HG02678 (cell line): ENCODE measurements at regions not wholly inside any gene's neighbourhood (a gene's known extent, or its start where the extent isn't known, plus 50 kb on each side); places are given as distances from the start of the nearest gene placed in this dataset.

Source experiments
- ATAC-seq: cut with Tn5 transposase; IDR thresholded peaks from one replicate; pipeline ENCODE4 v1.9.1; 2021; ENCODE audit warnings: mild to moderate bottlenecking, moderate library complexity; ENCODE audit not compliant: unreplicated experiment

GRCh38 chr9:89655990-89656657 lies 51.3 kb downstream of the GADD45G start:
- no peak for ATAC-seq

GRCh38 chr9:89657295-89657694 lies 52.5 kb downstream of the GADD45G start:
- ATAC-seq = no peak

GRCh38 chr9:89657765-89658164 lies 53.0 kb downstream of the GADD45G start:
- no peak for ATAC-seq

- no peak for ATAC-seq
Measured at GRCh38 chr9:89658401-89658800, 53.6 kb downstream of the GADD45G start.

- no peak for ATAC-seq
Measured at GRCh38 chr9:89658931-89659330, 54.1 kb downstream of the GADD45G start.

GRCh38 chr9:89659473-89659872 lies 54.7 kb downstream of the GADD45G start:
- ATAC-seq = no peak

GRCh38 chr9:89659891-89660685 lies 55.3 kb downstream of the GADD45G start:
- no peak for ATAC-seq

GRCh38 chr9:89661391-89661949 lies 56.7 kb downstream of the GADD45G start:
- no peak for ATAC-seq

- ATAC-seq = no peak
Measured at GRCh38 chr9:89661956-89662717, 57.3 kb downstream of the GADD45G start.

- no peak for ATAC-seq
Measured at GRCh38 chr9:89662718-89663613, 58.2 kb downstream of the GADD45G start.

- no peak for ATAC-seq
Measured at GRCh38 chr9:89663614-89663970, 58.8 kb downstream of the GADD45G start.

- no peak for ATAC-seq
Measured at GRCh38 chr9:89664010-89664409, 59.2 kb downstream of the GADD45G start.

- ATAC-seq = no peak
Measured at GRCh38 chr9:89664896-89665329, 60.1 kb downstream of the GADD45G start.

GRCh38 chr9:89666364-89666763 lies 61.6 kb downstream of the GADD45G start:
- ATAC-seq = no peak

GRCh38 chr9:89666950-89667349 lies 62.1 kb downstream of the GADD45G start:
- ATAC-seq = no peak

GRCh38 chr9:89667726-89668125 lies 62.9 kb downstream of the GADD45G start:
- no peak for ATAC-seq

GRCh38 chr9:89668216-89668865 lies 63.5 kb downstream of the GADD45G start:
- ATAC-seq = no peak

- no peak for ATAC-seq
Measured at GRCh38 chr9:89668866-89669246, 64.0 kb downstream of the GADD45G start.

GRCh38 chr9:89669361-89669842 lies 64.6 kb downstream of the GADD45G start:
- no peak for ATAC-seq

GRCh38 chr9:89670114-89670513 lies 65.3 kb downstream of the GADD45G start:
- no peak for ATAC-seq
